GM12892 (cell line): ENCODE measurements at regions not wholly inside any gene's neighbourhood (a gene's known extent, or its start where the extent isn't known, plus 50 kb on each side); places are given as distances from the start of the nearest gene placed in this dataset.

Experiments used
- DNase-seq: peaks from one replicate; pipeline ENCODE4 v3.0.0; 2011; ENCODE audit not compliant: insufficient read length
- FAIRE-seq: peaks from 2 replicates; lab custom pipeline; 2011; peaks lifted over from hg19 to GRCh38; lab: Jason Lieb, UNC
- POLR2A ChIP-seq: IDR thresholded peaks from 2 replicates; pipeline ENCODE4 v1.6.1; 2011; ENCODE audit warnings: low read depth, low read length, control low read depth
- POLR2AphosphoS5 ChIP-seq: IDR thresholded peaks from 2 replicates; pipeline ENCODE4 v1.6.1; 2011; ENCODE audit warnings: low read depth, low read length, control low read depth
- TAF1 ChIP-seq: IDR thresholded peaks from 2 replicates; pipeline ENCODE4 v1.6.1; 2011; ENCODE audit warnings: low read depth, mild to moderate bottlenecking, control low read depth, low read length, borderline replicate concordance

GRCh38 chr3:116767726-116768125 lies 58.1 kb downstream of the TUSC7 start:
- no peak for DNase-seq
- no peak for TF ChIP-seq POLR2A
- TF ChIP-seq TAF1, result no peak
- no peak for TF ChIP-seq POLR2AphosphoS5
- FAIRE-seq, result no peak

- TF ChIP-seq POLR2AphosphoS5 (no peak), TAF1 (no peak)
- FAIRE-seq (peak; percentile 81), DNase-seq (peak; percentile 9)
Measured at GRCh38 chr3:116770815-116771450, 61.4 kb downstream of the TUSC7 start.

- TF ChIP-seq TAF1 (no peak), POLR2A (no peak), POLR2AphosphoS5 (no peak)
- DNase-seq, result no peak
- FAIRE-seq, result no peak
Measured at GRCh38 chr3:116776880-116777785, 67.6 kb downstream of the TUSC7 start.

GRCh38 chr3:116785226-116785625 lies 75.6 kb downstream of the TUSC7 start:
- DNase-seq (no peak), FAIRE-seq (no peak)
- TF ChIP-seq POLR2A (no peak), TAF1 (no peak), POLR2AphosphoS5 (no peak)

- TF ChIP-seq TAF1, result no peak
- no peak for TF ChIP-seq POLR2A
- TF ChIP-seq POLR2AphosphoS5, result no peak
- FAIRE-seq, result no peak
- no peak for DNase-seq
Measured at GRCh38 chr3:116802651-116803050, 93.1 kb downstream of the TUSC7 start.

- DNase-seq, result no peak
- TF ChIP-seq POLR2AphosphoS5 (no peak), TAF1 (no peak), POLR2A (no peak)
- FAIRE-seq, result no peak
Measured at GRCh38 chr3:116806351-116806750, 96.8 kb downstream of the TUSC7 start.

GRCh38 chr3:116808725-116809124 lies 99.1 kb downstream of the TUSC7 start:
- FAIRE-seq (no peak), DNase-seq (no peak)
- TF ChIP-seq POLR2AphosphoS5, result no peak
- TF ChIP-seq TAF1, result no peak
- TF ChIP-seq POLR2A, result no peak

GRCh38 chr3:116809208-116809607 lies 99.6 kb downstream of the TUSC7 start:
- DNase-seq (no peak), FAIRE-seq (no peak)
- TF ChIP-seq TAF1, result no peak
- TF ChIP-seq POLR2A, result no peak
- TF ChIP-seq POLR2AphosphoS5, result no peak

- TF ChIP-seq POLR2A (no peak), TAF1 (no peak), POLR2AphosphoS5 (no peak)
- FAIRE-seq (no peak), DNase-seq (no peak)
Measured at GRCh38 chr3:116811754-116812153, 102.2 kb downstream of the TUSC7 start.

- FAIRE-seq (no peak), DNase-seq (no peak)
- no peak for TF ChIP-seq POLR2A
- no peak for TF ChIP-seq TAF1
- TF ChIP-seq POLR2AphosphoS5, result no peak
Measured at GRCh38 chr3:116812949-116813348, 103.4 kb downstream of the TUSC7 start.

- no peak for TF ChIP-seq POLR2AphosphoS5
- no peak for TF ChIP-seq POLR2A
- TF ChIP-seq TAF1, result no peak
- no peak for FAIRE-seq
Measured at GRCh38 chr3:116815321-116815720, 105.7 kb downstream of the TUSC7 start.

GRCh38 chr3:116815831-116816588 lies 106.4 kb downstream of the TUSC7 start:
- no peak for DNase-seq
- FAIRE-seq, result no peak
- TF ChIP-seq POLR2A, result no peak
- TF ChIP-seq TAF1, result no peak
- no peak for TF ChIP-seq POLR2AphosphoS5

More at GRCh38 chr3:116815321-116815720, 105.7 kb downstream of the TUSC7 start:
- DNase-seq, result no peak
